Loucy (cell line): ENCODE measurements at regions not wholly inside any gene's neighbourhood (a gene's known extent, or its start where the extent isn't known, plus 50 kb on each side); places are given as distances from the start of the nearest gene placed in this dataset.
A peak's percentile ranks its signal among the peaks of the same experiment; 100 is the strongest.

Experiments
- H2AFZ ChIP-seq: fragments of 200-600 bp; sonication (generic); 2 replicates; pipeline ENCODE4 v1.6.0; 2016; ENCODE audit warnings: antibody characterized with exemption, mild to moderate bottlenecking, low read length, moderate library complexity
- H3F3A ChIP-seq: fragments of 200-600 bp; 2 replicates; pipeline ENCODE4 v1.6.0; 2016; ENCODE audit warnings: antibody characterized with exemption, low read depth, mild to moderate bottlenecking
- H3K27me3 ChIP-seq: fragments of 200-600 bp; sonication (generic); 2 replicates; pipeline ENCODE4 v1.6.1; 2014; ENCODE audit warnings: low read length, mild to moderate bottlenecking; ENCODE audit not compliant: insufficient read depth, poor library complexity, severe bottlenecking
- H3K36me3 ChIP-seq: fragments of 200-600 bp; sonication (generic); 2 replicates; pipeline ENCODE4 v1.6.1; 2016; ENCODE audit warnings: low read length; ENCODE audit not compliant: insufficient read depth
- H3K4me1 ChIP-seq: fragments of 200-600 bp; sonication (generic); 2 replicates; pipeline ENCODE4 v1.5.1; 2014; ENCODE audit warnings: low read length, mild to moderate bottlenecking; ENCODE audit not compliant: insufficient read depth, poor library complexity, severe bottlenecking
- H3K4me2 ChIP-seq: fragments of 200-600 bp; sonication (generic); 2 replicates; pipeline ENCODE4 v1.6.0; 2014; ENCODE audit warnings: antibody characterized with exemption, low read length, low read depth, mild to moderate bottlenecking; ENCODE audit not compliant: poor library complexity, severe bottlenecking
- H3K4me3 ChIP-seq: fragments of 200-600 bp; sonication (generic); 2 replicates; pipeline ENCODE4 v1.5.1; 2014; ENCODE audit warnings: low read length, mild to moderate bottlenecking, mixed read lengths; ENCODE audit not compliant: poor library complexity, severe bottlenecking
- H3K79me2 ChIP-seq: fragments of 200-600 bp; sonication (generic); 2 replicates; pipeline ENCODE4 v1.6.1; 2014; ENCODE audit warnings: low read length; ENCODE audit not compliant: insufficient read depth
- H3K9ac ChIP-seq: fragments of 200-600 bp; sonication (generic); 2 replicates; pipeline ENCODE4 v1.6.0; 2014; ENCODE audit warnings: mild to moderate bottlenecking, low read depth, low read length, moderate library complexity; ENCODE audit not compliant: poor library complexity, severe bottlenecking
- H3K9me2 ChIP-seq: fragments of 200-600 bp; sonication (generic); replicated peaks from 2 replicates; pipeline ENCODE4 v1.6.1; 2016; ENCODE audit warnings: low read depth, low read length, mixed read lengths
- H3K9me3 ChIP-seq: fragments of 200-600 bp; sonication (generic); 2 replicates; pipeline ENCODE4 v1.6.1; 2014; ENCODE audit warnings: mild to moderate bottlenecking, antibody characterized with exemption, low read length, low read depth; ENCODE audit not compliant: insufficient read depth
- H4K20me1 ChIP-seq: fragments of 200-600 bp; sonication (generic); 2 replicates; pipeline ENCODE4 v1.6.0; 2014; ENCODE audit warnings: antibody characterized with exemption, low read length, mild to moderate bottlenecking; ENCODE audit not compliant: insufficient read depth, poor library complexity, severe bottlenecking
- EZH2phosphoT487 ChIP-seq: fragments of 200-600 bp; IDR thresholded peaks from 2 replicates; pipeline ENCODE4 v1.6.1; 2018; ENCODE audit warnings: antibody characterized with exemption, mild to moderate bottlenecking, moderate library complexity, borderline replicate concordance
- TF ChIP-seq, protein P1 (sequence below): fragments of 200-600 bp; sonication (generic); conservative IDR thresholded peaks from 2 replicates; pipeline ENCODE4 v1.5.1; 2014; ENCODE audit warnings: mild to moderate bottlenecking, antibody characterized with exemption, low read length

DNA sequence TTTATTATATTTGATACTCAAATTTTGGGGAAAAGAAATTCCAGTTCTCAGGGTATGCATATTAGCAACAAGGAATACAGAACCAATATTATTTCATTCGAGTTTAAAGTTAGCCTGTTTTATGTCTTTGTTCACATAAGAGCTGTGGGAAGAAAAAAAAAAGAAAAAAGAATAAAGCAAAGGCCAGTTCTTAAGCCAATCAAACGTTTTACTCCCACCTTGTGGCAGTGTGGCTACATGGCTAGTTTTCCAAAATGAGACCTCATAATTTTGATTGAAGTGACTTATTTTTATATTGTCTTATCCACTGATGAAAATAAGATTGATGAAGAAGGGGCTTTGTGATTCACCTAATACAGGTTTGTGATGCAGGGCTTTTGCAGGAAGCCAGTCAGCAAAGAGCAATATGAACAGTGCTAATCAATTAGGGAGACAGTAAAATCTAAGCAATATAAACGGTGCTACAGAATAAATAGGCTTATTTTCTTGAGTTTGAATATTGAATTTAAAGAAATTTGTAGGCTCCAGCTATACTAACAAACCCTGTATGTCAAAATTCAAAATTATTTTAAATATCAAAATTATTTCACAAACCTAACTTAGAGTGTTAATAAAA is 624.1 kb upstream of the FOXG1 start:
- H2AFZ ChIP-seq: no peak overlapping the region
- no peaks in the 10 kb centered on the region for H3K79me2 ChIP-seq
- H3K9me3 ChIP-seq: no peaks in the 10 kb centered on the region
- no peak overlapping the region for H3K9ac ChIP-seq
- no peaks in the 10 kb centered on the region for H3F3A ChIP-seq
- TF ChIP-seq, protein P1, sequence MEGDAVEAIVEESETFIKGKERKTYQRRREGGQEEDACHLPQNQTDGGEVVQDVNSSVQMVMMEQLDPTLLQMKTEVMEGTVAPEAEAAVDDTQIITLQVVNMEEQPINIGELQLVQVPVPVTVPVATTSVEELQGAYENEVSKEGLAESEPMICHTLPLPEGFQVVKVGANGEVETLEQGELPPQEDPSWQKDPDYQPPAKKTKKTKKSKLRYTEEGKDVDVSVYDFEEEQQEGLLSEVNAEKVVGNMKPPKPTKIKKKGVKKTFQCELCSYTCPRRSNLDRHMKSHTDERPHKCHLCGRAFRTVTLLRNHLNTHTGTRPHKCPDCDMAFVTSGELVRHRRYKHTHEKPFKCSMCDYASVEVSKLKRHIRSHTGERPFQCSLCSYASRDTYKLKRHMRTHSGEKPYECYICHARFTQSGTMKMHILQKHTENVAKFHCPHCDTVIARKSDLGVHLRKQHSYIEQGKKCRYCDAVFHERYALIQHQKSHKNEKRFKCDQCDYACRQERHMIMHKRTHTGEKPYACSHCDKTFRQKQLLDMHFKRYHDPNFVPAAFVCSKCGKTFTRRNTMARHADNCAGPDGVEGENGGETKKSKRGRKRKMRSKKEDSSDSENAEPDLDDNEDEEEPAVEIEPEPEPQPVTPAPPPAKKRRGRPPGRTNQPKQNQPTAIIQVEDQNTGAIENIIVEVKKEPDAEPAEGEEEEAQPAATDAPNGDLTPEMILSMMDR: peak; percentile 31
- no peak for TF ChIP-seq EZH2phosphoT487
- H3K9me2 ChIP-seq: no peaks in the 10 kb centered on the region
- H3K36me3 ChIP-seq: no peaks in the 10 kb centered on the region
- no peaks in the 10 kb centered on the region for H3K27me3 ChIP-seq
- no peaks in the 10 kb centered on the region for H3K4me1 ChIP-seq
- H4K20me1 ChIP-seq: no peaks in the 10 kb centered on the region
- H3K4me3 ChIP-seq: no peak overlapping the region
- no peak overlapping the region for H3K4me2 ChIP-seq

DNA sequence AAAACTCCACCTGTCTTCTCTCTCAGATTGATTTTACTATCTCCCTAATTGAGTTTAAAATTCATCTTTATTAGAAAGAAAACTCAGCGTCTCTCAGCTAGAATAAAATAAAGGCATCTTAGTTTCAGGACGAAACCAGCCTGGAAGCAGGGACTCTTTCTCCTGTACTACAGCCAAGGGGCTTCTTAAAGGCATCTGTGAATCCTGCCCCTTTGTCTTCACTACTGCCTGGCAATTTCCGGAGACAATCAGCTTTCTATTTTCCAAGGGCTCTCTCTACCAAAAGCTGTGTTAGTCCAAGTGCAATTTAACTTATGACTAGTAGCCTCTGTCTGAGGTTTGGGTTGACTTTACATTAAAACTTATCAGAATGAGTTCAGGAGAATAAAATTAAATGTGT is 623.3 kb upstream of the FOXG1 start:
- H3K36me3 ChIP-seq: no peaks in the 10 kb centered on the region
- H3K4me2 ChIP-seq: no peak overlapping the region
- H2AFZ ChIP-seq: no peak overlapping the region
- H3K4me1 ChIP-seq: no peaks in the 10 kb centered on the region
- H3K79me2 ChIP-seq: no peaks in the 10 kb centered on the region
- H3K27me3 ChIP-seq: no peaks in the 10 kb centered on the region
- no peaks in the 10 kb centered on the region for H3K9me3 ChIP-seq
- H3F3A ChIP-seq: no peaks in the 10 kb centered on the region
- H3K9ac ChIP-seq: no peak overlapping the region
- no peaks in the 10 kb centered on the region for H3K9me2 ChIP-seq
- no peak overlapping the region for H3K4me3 ChIP-seq
- H4K20me1 ChIP-seq: no peaks in the 10 kb centered on the region
- TF ChIP-seq, protein P1: no peak
- TF ChIP-seq EZH2phosphoT487: no peak

DNA sequence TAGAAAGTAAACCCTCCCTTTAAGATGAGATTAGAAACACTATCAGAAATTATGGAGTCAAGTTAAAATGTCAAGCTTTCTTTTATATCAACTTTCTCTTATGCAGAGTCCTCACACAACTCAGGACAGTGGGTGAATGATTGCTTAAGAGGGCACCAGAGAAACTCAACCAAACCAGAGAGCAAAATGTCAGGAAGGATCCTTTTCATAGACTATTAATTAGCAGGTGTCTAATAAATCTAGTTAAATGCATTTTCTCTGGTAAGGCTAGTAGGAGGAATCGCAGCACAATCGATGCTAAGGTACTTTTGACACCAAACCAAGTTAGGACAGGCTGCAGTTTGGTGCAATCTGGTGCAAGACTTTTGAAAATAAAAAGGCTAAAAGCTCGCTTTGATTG is 614.7 kb upstream of the FOXG1 start:
- no peak overlapping the region for H2AFZ ChIP-seq
- no peak for TF ChIP-seq EZH2phosphoT487
- TF ChIP-seq, protein P1: no peak
- no peak overlapping the region for H3K4me2 ChIP-seq
- no peak overlapping the region for H3K9ac ChIP-seq
- H3K79me2 ChIP-seq: no peaks in the 10 kb centered on the region
- H3K4me1 ChIP-seq: no peaks in the 10 kb centered on the region
- no peaks in the 10 kb centered on the region for H3K27me3 ChIP-seq
- no peaks in the 10 kb centered on the region for H4K20me1 ChIP-seq
- no peaks in the 10 kb centered on the region for H3K36me3 ChIP-seq
- H3K9me3 ChIP-seq: no peaks in the 10 kb centered on the region
- no peaks in the 10 kb centered on the region for H3K9me2 ChIP-seq
- no peak overlapping the region for H3K4me3 ChIP-seq
- H3F3A ChIP-seq: no peaks in the 10 kb centered on the region
